BLaER1 (cell line): ENCODE measurements at regions not wholly inside any gene's neighbourhood (a gene's known extent, or its start where the extent isn't known, plus 50 kb on each side); places are given as distances from the start of the nearest gene placed in this dataset.

ENCODE experiments used
- H3K27ac ChIP-seq: shearing (Covaris generic); formaldehyde crosslinking; 2 replicates; pipeline ENCODE4 v1.8.1; 2022
- H3K27me3 ChIP-seq: shearing (Covaris generic); formaldehyde crosslinking; 2 replicates; pipeline ENCODE4 v1.8.1; 2022
- H3K36me3 ChIP-seq: shearing (Covaris generic); formaldehyde crosslinking; 2 replicates; pipeline ENCODE4 v1.8.1; 2022
- H3K4me1 ChIP-seq: shearing (Covaris generic); formaldehyde crosslinking; 2 replicates; pipeline ENCODE4 v1.8.1; 2022
- H3K4me2 ChIP-seq: shearing (Covaris generic); formaldehyde crosslinking; 2 replicates; pipeline ENCODE4 v1.8.1; 2022
- H3K4me3 ChIP-seq: shearing (Covaris generic); formaldehyde crosslinking; 2 replicates; pipeline ENCODE4 v1.8.1; 2022
- H3K9ac ChIP-seq: shearing (Covaris generic); formaldehyde crosslinking; 2 replicates; pipeline ENCODE4 v1.8.1; 2022
- H3K9me3 ChIP-seq: shearing (Covaris generic); formaldehyde crosslinking; 2 replicates; pipeline ENCODE4 v1.8.1; 2022
- H4K20me1 ChIP-seq: shearing (Covaris generic); formaldehyde crosslinking; 2 replicates; pipeline ENCODE4 v1.8.1; 2022
- Cebpa-rat ChIP-seq: shearing (Covaris generic); IDR thresholded peaks from 2 replicates; pipeline ENCODE4 v1.8.1; 2022

- Histone ChIP-seq H4K20me1 (no peaks in the 10 kb centered on the region), H3K9ac (no peak overlapping the region), H3K4me3 (no peak overlapping the region), H3K36me3 (no peaks in the 10 kb centered on the region), H3K4me2 (no peak overlapping the region), H3K27ac (no peak overlapping the region), H3K4me1 (peaks cover under 1% of the 10 kb centered on the region), H3K9me3 (no peaks in the 10 kb centered on the region; the same call in none of the 2 replicates), H3K27me3 (no peaks in the 10 kb centered on the region)
- no peak for TF ChIP-seq Cebpa-rat
Observed at GRCh38 chr21:36567216-36567885, 87.4 kb upstream of the CLDN14 start.

- TF ChIP-seq Cebpa-rat = no peak
- Histone ChIP-seq H3K27ac (no peak overlapping the region), H3K4me2 (no peak overlapping the region), H3K27me3 (no peaks in the 10 kb centered on the region), H3K36me3 (no peaks in the 10 kb centered on the region), H3K9ac (no peak overlapping the region), H3K9me3 (no peaks in the 10 kb centered on the region; the same call in 1 of the 2 replicates), H4K20me1 (no peaks in the 10 kb centered on the region), H3K4me1 (no peaks in the 10 kb centered on the region), H3K4me3 (no peak overlapping the region)
Observed at GRCh38 chr21:36569511-36569910, 89.6 kb upstream of the CLDN14 start.

- Histone ChIP-seq H3K4me2 (no peak overlapping the region), H3K27ac (no peak overlapping the region), H3K9me3 (no peaks in the 10 kb centered on the region), H3K4me3 (no peak overlapping the region), H4K20me1 (no peaks in the 10 kb centered on the region), H3K27me3 (no peaks in the 10 kb centered on the region), H3K4me1 (no peaks in the 10 kb centered on the region), H3K9ac (no peak overlapping the region), H3K36me3 (no peaks in the 10 kb centered on the region)
- TF ChIP-seq Cebpa-rat = no peak
Observed at GRCh38 chr21:36571556-36571955, 91.6 kb upstream of the CLDN14 start.

- Histone ChIP-seq H3K9ac (no peak overlapping the region), H3K4me1 (no peaks in the 10 kb centered on the region), H3K27me3 (no peaks in the 10 kb centered on the region), H3K9me3 (no peaks in the 10 kb centered on the region), H3K4me2 (no peak overlapping the region), H3K4me3 (no peak overlapping the region), H4K20me1 (no peaks in the 10 kb centered on the region), H3K27ac (no peak overlapping the region), H3K36me3 (no peaks in the 10 kb centered on the region)
- no peak for TF ChIP-seq Cebpa-rat
Observed at GRCh38 chr21:36572039-36572438, 92.1 kb upstream of the CLDN14 start.

GRCh38 chr21:36575306-36575705 is 95.4 kb upstream of the CLDN14 start:
- Histone ChIP-seq H3K36me3 (no peaks in the 10 kb centered on the region), H4K20me1 (no peaks in the 10 kb centered on the region), H3K9ac (no peak overlapping the region), H3K9me3 (peaks cover 8% of the 10 kb centered on the region), H3K27ac (no peak overlapping the region), H3K27me3 (no peaks in the 10 kb centered on the region), H3K4me1 (peaks cover 7% of the 10 kb centered on the region; the same call in 1 of the 2 replicates), H3K4me3 (no peak overlapping the region), H3K4me2 (no peak overlapping the region)
- no peak for TF ChIP-seq Cebpa-rat

GRCh38 chr21:36576441-36576840 is 96.5 kb upstream of the CLDN14 start:
- Histone ChIP-seq H3K4me3 (no peak overlapping the region), H3K9ac (no peak overlapping the region), H3K4me1 (peaks cover 7% of the 10 kb centered on the region; the same call in 1 of the 2 replicates), H3K9me3 (peaks cover 8% of the 10 kb centered on the region), H3K27me3 (no peaks in the 10 kb centered on the region), H3K36me3 (no peaks in the 10 kb centered on the region), H4K20me1 (no peaks in the 10 kb centered on the region), H3K27ac (no peak overlapping the region), H3K4me2 (no peak overlapping the region)
- TF ChIP-seq Cebpa-rat = no peak

- Histone ChIP-seq H3K9me3 (peaks cover 12% of the 10 kb centered on the region), H3K36me3 (no peaks in the 10 kb centered on the region), H3K9ac (no peak overlapping the region), H3K4me2 (no peak overlapping the region), H3K4me3 (no peak overlapping the region), H3K27ac (no peak overlapping the region), H3K27me3 (no peaks in the 10 kb centered on the region), H4K20me1 (no peaks in the 10 kb centered on the region), H3K4me1 (peaks cover 11% of the 10 kb centered on the region)
- no peak for TF ChIP-seq Cebpa-rat
Observed at GRCh38 chr21:36579898-36580297, 100.0 kb upstream of the CLDN14 start.

GRCh38 chr21:36582271-36582670 is 102.3 kb upstream of the CLDN14 start:
- peaks cover 16% of the 10 kb centered on the region for H3K9me3 ChIP-seq
- TF ChIP-seq Cebpa-rat = no peak
- no peaks in the 10 kb centered on the region for H3K27me3 ChIP-seq
- H3K36me3 ChIP-seq = no peaks in the 10 kb centered on the region
- peaks cover 19% of the 10 kb centered on the region for H3K4me1 ChIP-seq
- no peak overlapping the region for H3K4me2 ChIP-seq
- no peak overlapping the region for H3K9ac ChIP-seq
- H4K20me1 ChIP-seq = no peaks in the 10 kb centered on the region
- no peak overlapping the region for H3K4me3 ChIP-seq
- no peak overlapping the region for H3K27ac ChIP-seq

GRCh38 chr21:36583591-36583990 is 103.7 kb upstream of the CLDN14 start:
- H3K27me3 ChIP-seq = no peaks in the 10 kb centered on the region
- H3K4me2 ChIP-seq = no peak overlapping the region
- no peaks in the 10 kb centered on the region for H4K20me1 ChIP-seq
- no peak overlapping the region for H3K27ac ChIP-seq
- 0 out of 2 replicates have a peak, but pooled peaks cover 8% of the 10 kb centered on the region for H3K9me3 ChIP-seq
- no peak overlapping the region for H3K4me3 ChIP-seq
- peaks cover 14% of the 10 kb centered on the region for H3K4me1 ChIP-seq
- no peak overlapping the region for H3K9ac ChIP-seq
- TF ChIP-seq Cebpa-rat = no peak
- no peaks in the 10 kb centered on the region for H3K36me3 ChIP-seq

GRCh38 chr21:36584980-36585940 is 105.3 kb upstream of the CLDN14 start:
- Histone ChIP-seq H3K4me3 (no peak overlapping the region), H3K9me3 (0 out of 2 replicates have a peak, but pooled peaks cover 8% of the 10 kb centered on the region), H3K27ac (no peak overlapping the region), H3K9ac (no peak overlapping the region), H3K27me3 (no peaks in the 10 kb centered on the region), H3K4me2 (peak overlapping the region; percentile 29; the same call in 1 of the 2 replicates), H3K36me3 (no peaks in the 10 kb centered on the region), H4K20me1 (no peaks in the 10 kb centered on the region), H3K4me1 (peaks cover 14% of the 10 kb centered on the region)
- TF ChIP-seq Cebpa-rat = no peak
